HepG2 (cell line): ENCODE measurements at regions not wholly inside any gene's neighbourhood (a gene's known extent, or its start where the extent isn't known, plus 50 kb on each side); places are given as distances from the start of the nearest gene placed in this dataset.
A peak's percentile ranks its signal among the peaks of the same experiment; 100 is the strongest.

ENCODE experiments used
- ATF7 ChIP-seq, 2 experiments: fragments of 450-650 bp in 1 of 2; sonication (generic) in 1 of 2; formaldehyde crosslinking in 1 of 2; IDR thresholded peaks; 2 replicates each; pipeline versions ENCODE4 v1.4.0 to v1.6.1; 2016 to 2020; ENCODE audit warnings: antibody characterized with exemption in 1 of 2, mild to moderate bottlenecking in 1 of 2, missing genetic modification reagents in 1 of 2
- BCL6 ChIP-seq: IDR thresholded peaks from 2 replicates; pipeline ENCODE4 v1.6.1; 2016; ENCODE audit warnings: missing genetic modification reagents, missing compliant biosample characterization
- CHD2 ChIP-seq: IDR thresholded peaks from 2 replicates; pipeline ENCODE4 v1.6.1; 2011; ENCODE audit warnings: low read depth, low read length, improper control_type of control experiment
- CREB1 ChIP-seq, 2 experiments: fragments of 450-650 bp in 1 of 2; IDR thresholded peaks; 2 replicates each; pipeline ENCODE4 v1.6.1; 2016 to 2017; ENCODE audit warnings: control low read depth in 1 of 2, mild to moderate bottlenecking in 1 of 2, missing compliant biosample characterization in 1 of 2, missing genetic modification characterization in 1 of 2
- DPF2 ChIP-seq: sonication (generic); formaldehyde crosslinking; IDR thresholded peaks from 2 replicates; pipeline ENCODE4 v1.4.0; 2020; ENCODE audit warnings: mild to moderate bottlenecking, low read depth, missing genetic modification reagents, borderline replicate concordance
- GFI1 ChIP-seq: sonication (generic); formaldehyde crosslinking; IDR thresholded peaks from 2 replicates; pipeline ENCODE4 v1.5.0; 2020; ENCODE audit warnings: missing genetic modification reagents, mild to moderate bottlenecking, borderline replicate concordance
- HDAC1 ChIP-seq: sonication (generic); formaldehyde crosslinking; IDR thresholded peaks from 2 replicates; pipeline ENCODE4 v1.5.1; 2020; ENCODE audit warnings: mild to moderate bottlenecking, missing genetic modification reagents
- HNRNPH1 ChIP-seq: fragments of 200-400 bp; formaldehyde crosslinking; optimal IDR thresholded peaks from 2 replicates; pipeline ENCODE3; 2017; ENCODE audit warnings: mild to moderate bottlenecking, low read depth, low read length
- SMC3 ChIP-seq: IDR thresholded peaks from 2 replicates; pipeline ENCODE4 v1.6.1; 2011; ENCODE audit warnings: low read length, improper control_type of control experiment
- ZNF282 ChIP-seq: fragments of 450-650 bp; IDR thresholded peaks from 2 replicates; pipeline ENCODE4 v1.6.1; 2018; ENCODE audit not compliant: partially characterized antibody
- ZNF484 ChIP-seq: sonication (generic); formaldehyde crosslinking; IDR thresholded peaks from 2 replicates; pipeline ENCODE4 v1.5.1; 2020; ENCODE audit warnings: mild to moderate bottlenecking, low read depth, missing genetic modification reagents, borderline replicate concordance
- ZSCAN30 ChIP-seq: sonication (generic); formaldehyde crosslinking; IDR thresholded peaks from 2 replicates; pipeline ENCODE4 v1.5.0; 2020; ENCODE audit warnings: mild to moderate bottlenecking, missing genetic modification reagents
- TF ChIP-seq, protein P1 (sequence below): sonication (generic); formaldehyde crosslinking; IDR thresholded peaks from 2 replicates; pipeline ENCODE4 v1.4.0; 2020; ENCODE audit warnings: missing genetic modification reagents, borderline replicate concordance
- TF ChIP-seq, protein P2 (sequence below): sonication (generic); formaldehyde crosslinking; IDR thresholded peaks from 2 replicates; pipeline ENCODE4 v1.4.0; 2020; ENCODE audit warnings: mild to moderate bottlenecking, missing genetic modification reagents
- TF ChIP-seq, protein P3 (sequence below): sonication (generic); formaldehyde crosslinking; IDR thresholded peaks from 2 replicates; pipeline ENCODE4 v1.5.0; 2020; ENCODE audit warnings: mild to moderate bottlenecking, missing genetic modification reagents
- TF ChIP-seq, protein P4 (sequence below): sonication (generic); formaldehyde crosslinking; IDR thresholded peaks from 2 replicates; pipeline ENCODE4 v1.5.0; 2020; ENCODE audit warnings: missing genetic modification reagents
- TF ChIP-seq, protein P5 (sequence below): sonication (generic); formaldehyde crosslinking; IDR thresholded peaks from 2 replicates; pipeline ENCODE4 v1.4.0; 2020; ENCODE audit warnings: missing genetic modification reagents

DNA sequence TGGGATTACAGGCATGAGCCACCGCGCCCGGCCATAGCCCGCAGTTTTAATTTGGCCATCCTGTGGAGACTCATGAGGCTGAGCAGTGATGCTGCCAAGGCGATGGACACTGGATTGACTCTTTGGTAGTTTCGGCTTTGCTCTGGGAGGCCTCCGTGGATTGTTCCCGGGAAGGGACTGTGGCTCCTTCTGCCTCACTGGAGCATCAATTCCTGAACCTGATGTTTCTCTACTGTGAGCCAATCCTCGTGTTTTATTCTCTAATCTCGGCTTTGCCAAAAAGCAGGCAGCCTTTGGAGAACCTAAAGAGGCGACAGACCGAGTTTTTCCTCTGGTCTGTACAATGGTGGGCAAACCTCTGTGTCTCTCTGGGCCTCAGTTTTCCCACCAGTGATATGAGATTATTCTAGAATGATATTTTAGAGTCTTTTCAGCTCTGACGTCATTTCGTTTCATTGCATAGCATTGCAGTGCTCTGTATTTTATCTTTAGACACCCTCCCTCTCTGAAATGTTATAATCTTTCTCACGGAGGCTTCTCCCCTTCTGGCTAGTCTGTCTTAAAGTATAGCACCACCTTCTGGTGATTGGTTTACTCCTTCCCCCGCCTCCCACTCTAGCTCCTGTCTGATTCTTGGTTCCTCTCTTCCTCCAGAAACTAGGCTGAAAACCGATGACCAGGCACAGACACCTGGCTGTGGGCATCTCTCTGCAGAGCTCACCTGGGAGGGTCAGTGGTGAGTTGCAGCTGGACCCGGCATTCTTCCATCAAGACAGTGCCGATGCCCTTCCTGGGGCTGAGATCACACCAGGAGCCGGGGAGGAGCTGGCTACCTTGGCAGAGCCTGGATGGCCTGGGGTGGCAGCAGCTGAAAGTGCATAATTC lies 341.3 kb downstream of the MYCN start (continued):
- TF ChIP-seq, protein P1, sequence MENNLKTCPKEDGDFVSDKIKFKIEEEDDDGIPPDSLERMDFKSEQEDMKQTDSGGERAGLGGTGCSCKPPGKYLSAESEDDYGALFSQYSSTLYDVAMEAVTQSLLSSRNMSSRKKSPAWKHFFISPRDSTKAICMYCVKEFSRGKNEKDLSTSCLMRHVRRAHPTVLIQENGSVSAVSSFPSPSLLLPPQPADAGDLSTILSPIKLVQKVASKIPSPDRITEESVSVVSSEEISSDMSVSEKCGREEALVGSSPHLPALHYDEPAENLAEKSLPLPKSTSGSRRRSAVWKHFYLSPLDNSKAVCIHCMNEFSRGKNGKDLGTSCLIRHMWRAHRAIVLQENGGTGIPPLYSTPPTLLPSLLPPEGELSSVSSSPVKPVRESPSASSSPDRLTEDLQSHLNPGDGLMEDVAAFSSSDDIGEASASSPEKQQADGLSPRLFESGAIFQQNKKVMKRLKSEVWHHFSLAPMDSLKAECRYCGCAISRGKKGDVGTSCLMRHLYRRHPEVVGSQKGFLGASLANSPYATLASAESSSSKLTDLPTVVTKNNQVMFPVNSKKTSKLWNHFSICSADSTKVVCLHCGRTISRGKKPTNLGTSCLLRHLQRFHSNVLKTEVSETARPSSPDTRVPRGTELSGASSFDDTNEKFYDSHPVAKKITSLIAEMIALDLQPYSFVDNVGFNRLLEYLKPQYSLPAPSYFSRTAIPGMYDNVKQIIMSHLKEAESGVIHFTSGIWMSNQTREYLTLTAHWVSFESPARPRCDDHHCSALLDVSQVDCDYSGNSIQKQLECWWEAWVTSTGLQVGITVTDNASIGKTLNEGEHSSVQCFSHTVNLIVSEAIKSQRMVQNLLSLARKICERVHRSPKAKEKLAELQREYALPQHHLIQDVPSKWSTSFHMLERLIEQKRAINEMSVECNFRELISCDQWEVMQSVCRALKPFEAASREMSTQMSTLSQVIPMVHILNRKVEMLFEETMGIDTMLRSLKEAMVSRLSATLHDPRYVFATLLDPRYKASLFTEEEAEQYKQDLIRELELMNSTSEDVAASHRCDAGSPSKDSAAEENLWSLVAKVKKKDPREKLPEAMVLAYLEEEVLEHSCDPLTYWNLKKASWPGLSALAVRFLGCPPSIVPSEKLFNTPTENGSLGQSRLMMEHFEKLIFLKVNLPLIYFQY (CRISPR knock-in tag), result no peak
- TF ChIP-seq DPF2 (CRISPR knock-in tag) (no peak), ZNF282 (no peak), GFI1 (CRISPR knock-in tag) (no peak), CHD2 (no peak), CREB1 (IDR thresholded peaks at IDR 0.05) (peak; percentile 88), CREB1 (CRISPR knock-in tag; IDR thresholded peaks at IDR 0.05) (no peak), ATF7 (IDR thresholded peaks at IDR 0.05) (peak; percentile 82), ATF7 (CRISPR knock-in tag; IDR thresholded peaks at IDR 0.05) (no peak), SMC3 (peak; percentile 79), BCL6 (CRISPR knock-in tag) (no peak), ZSCAN30 (no peak), HDAC1 (CRISPR knock-in tag) (no peak), HNRNPH1 (no peak), ZNF484 (no peak)
- TF ChIP-seq, protein P2, sequence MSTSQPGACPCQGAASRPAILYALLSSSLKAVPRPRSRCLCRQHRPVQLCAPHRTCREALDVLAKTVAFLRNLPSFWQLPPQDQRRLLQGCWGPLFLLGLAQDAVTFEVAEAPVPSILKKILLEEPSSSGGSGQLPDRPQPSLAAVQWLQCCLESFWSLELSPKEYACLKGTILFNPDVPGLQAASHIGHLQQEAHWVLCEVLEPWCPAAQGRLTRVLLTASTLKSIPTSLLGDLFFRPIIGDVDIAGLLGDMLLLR (CRISPR knock-in tag), result no peak
- TF ChIP-seq, protein P3, sequence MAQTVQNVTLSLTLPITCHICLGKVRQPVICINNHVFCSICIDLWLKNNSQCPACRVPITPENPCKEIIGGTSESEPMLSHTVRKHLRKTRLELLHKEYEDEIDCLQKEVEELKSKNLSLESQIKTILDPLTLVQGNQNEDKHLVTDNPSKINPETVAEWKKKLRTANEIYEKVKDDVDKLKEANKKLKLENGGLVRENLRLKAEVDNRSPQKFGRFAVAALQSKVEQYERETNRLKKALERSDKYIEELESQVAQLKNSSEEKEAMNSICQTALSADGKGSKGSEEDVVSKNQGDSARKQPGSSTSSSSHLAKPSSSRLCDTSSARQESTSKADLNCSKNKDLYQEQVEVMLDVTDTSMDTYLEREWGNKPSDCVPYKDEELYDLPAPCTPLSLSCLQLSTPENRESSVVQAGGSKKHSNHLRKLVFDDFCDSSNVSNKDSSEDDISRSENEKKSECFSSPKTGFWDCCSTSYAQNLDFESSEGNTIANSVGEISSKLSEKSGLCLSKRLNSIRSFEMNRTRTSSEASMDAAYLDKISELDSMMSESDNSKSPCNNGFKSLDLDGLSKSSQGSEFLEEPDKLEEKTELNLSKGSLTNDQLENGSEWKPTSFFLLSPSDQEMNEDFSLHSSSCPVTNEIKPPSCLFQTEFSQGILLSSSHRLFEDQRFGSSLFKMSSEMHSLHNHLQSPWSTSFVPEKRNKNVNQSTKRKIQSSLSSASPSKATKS (CRISPR knock-in tag), result no peak
- TF ChIP-seq, protein P4, sequence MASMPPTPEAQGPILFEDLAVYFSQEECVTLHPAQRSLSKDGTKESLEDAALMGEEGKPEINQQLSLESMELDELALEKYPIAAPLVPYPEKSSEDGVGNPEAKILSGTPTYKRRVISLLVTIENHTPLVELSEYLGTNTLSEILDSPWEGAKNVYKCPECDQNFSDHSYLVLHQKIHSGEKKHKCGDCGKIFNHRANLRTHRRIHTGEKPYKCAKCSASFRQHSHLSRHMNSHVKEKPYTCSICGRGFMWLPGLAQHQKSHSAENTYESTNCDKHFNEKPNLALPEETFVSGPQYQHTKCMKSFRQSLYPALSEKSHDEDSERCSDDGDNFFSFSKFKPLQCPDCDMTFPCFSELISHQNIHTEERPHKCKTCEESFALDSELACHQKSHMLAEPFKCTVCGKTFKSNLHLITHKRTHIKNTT (CRISPR knock-in tag), result no peak
- TF ChIP-seq, protein P5, sequence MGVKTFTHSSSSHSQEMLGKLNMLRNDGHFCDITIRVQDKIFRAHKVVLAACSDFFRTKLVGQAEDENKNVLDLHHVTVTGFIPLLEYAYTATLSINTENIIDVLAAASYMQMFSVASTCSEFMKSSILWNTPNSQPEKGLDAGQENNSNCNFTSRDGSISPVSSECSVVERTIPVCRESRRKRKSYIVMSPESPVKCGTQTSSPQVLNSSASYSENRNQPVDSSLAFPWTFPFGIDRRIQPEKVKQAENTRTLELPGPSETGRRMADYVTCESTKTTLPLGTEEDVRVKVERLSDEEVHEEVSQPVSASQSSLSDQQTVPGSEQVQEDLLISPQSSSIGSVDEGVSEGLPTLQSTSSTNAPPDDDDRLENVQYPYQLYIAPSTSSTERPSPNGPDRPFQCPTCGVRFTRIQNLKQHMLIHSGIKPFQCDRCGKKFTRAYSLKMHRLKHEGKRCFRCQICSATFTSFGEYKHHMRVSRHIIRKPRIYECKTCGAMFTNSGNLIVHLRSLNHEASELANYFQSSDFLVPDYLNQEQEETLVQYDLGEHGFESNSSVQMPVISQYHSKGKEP (CRISPR knock-in tag), result no peak
